HG03439 (cell line): ENCODE measurements at regions not wholly inside any gene's neighbourhood (a gene's known extent, or its start where the extent isn't known, plus 50 kb on each side); places are given as distances from the start of the nearest gene placed in this dataset.
"Not testable (repeated sequence)": the region's sequence is repeated elsewhere in the genome, so short reads cannot be mapped to it uniquely, and the experiment has no call there.

Source experiments
- ATAC-seq: cut with Tn5 transposase; IDR thresholded peaks from one replicate; pipeline ENCODE4 v1.9.1; 2021; ENCODE audit warnings: mild to moderate bottlenecking, moderate library complexity; ENCODE audit not compliant: unreplicated experiment

DNA sequence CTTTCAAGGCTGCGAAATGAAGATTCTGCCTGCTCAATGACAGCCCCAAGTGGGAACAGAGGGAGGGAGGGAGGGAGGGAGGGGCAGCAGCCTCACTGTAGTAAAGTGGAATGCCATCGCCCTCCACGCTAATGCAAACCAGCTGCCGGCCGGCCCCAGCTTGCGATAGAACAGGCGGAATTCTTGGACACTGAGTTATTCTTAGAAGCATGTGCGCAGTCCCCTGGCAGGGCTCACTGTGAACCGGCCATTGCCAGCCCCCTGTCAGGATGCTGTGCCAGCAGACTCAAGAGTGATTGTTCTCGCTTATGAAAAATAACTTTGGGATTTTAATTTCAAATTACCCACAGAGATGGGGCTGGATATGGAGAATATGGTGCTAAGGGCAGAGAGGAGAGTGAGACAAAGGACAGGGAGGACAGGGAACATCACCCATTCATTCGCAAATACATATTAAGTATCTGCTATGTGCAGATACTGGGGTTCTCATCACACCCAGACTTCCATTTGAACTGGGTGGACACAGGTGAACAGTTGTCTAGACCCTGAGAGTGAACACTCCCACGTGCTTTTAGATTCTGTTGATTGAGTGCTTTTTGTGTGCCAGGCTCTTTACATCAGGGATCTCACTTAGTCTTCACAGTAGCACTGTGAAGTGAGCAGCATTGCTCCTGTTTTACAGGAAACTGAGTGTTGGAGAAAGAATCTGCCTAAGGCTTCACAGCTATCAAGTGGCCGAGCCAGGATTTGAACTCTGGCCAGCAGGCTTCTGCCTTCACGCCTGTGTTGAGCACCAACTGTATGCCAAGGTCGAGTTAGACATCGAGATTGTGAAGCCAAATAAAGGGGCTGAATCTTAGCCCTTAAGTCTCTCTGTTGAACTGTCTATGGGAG, 192.9 kb downstream of the C12orf75 start:
- ATAC-seq, result no peak

GRCh38 chr12:105524961-105525360, 194.5 kb downstream of the C12orf75 start:
- ATAC-seq, result no peak

DNA sequence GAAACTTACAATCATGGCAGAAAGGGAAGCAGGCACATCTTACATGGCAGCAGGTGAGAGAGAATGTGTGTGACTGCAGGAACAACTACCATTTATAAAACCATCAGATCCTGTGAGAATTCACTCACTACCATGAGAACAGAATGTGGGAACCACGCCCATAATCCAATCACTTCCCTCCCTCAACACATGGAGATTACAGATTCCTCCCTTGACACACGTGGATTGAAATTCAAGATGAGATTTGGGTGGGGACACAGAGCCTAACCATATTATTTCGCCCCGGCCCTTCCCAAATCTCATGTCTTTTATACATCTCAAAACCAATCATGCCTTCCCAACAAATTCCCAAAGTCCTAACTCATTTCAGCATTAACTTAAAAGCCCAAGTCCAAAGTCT, 203.6 kb downstream of the C12orf75 start:
- no peak for ATAC-seq

- ATAC-seq, result not testable (repeated sequence)
Observed at GRCh38 chr12:105535033-105535432, 204.5 kb downstream of the C12orf75 start.

DNA sequence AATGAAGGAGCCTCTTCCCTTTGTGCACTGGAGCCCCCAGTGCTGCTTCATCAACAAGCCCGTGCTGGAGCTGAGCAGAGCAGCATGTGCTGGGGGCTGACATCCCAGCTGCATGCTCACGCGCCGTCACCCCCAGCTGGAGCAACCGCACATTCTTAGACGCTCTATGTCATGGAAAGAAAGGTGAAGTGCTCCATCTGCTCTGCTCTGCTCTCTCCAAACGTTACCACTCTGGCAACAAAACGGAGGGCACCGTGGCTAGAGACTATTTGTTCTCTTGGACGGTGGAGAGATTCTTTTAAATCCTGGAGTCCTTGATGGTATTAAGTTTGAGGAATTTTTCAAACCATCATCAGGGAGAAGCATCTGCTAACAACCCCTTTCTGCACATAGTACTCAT, 208.4 kb downstream of the C12orf75 start:
- ATAC-seq, result no peak

DNA sequence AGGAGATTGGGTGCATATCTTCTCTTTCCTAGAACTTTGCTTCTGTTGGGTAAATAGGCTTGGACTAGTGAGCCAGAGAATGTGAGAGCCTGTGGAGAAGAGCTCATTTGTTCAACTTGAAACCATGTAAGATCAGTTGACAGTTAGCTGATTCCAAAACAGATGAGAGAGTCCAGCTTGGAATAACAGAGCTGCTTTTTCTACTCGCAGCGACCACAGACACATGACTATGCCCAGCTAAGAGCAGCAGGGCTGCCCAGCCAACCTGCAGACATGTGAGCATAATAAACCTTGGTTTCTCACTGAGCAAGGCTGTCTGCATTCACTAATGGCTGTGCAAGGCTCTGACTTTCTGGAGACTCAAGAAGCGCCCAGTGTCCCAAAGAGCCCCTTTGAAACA, 209.2 kb downstream of the C12orf75 start:
- no peak for ATAC-seq

DNA sequence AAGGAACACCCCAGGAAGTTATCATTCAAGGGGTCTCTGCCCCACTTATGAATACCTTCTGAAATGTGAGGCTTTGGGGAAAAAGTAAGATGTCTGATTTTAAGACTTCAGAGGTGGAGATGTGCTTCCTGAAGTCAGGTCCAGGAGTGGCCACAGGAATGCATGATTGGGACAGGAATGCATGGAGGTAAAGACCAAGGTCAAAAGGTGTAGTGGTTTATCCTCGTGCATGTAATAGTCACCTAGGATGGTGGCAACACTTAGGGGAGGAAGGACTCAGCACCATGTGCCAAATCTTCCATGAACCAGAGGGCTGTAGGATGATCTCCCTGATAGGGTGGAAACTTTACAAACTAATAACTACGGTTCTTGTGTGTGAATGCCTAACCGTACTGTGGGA, 217.3 kb downstream of the C12orf75 start:
- ATAC-seq, result no peak

- no peak for ATAC-seq
Observed at GRCh38 chr12:105548626-105549025, 218.1 kb downstream of the C12orf75 start.

DNA sequence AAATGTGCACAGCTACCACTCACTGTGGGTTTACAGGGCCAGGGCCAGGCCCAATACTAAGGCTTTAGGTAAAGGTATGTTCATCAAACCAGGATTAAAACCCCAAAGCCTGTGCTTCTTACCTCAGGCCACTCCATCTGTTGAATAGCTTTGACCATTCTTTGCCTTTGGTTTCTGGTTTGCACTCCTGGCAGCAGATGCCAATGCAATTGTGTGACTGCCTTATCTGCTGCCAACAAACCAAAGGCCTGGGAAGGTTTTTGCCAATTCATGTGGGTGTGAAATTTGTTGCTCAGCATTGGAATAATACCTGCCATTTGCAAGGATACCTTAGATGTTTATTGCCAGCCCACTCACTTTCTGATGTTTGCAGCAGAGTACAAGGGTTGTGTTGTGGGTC, 221.6 kb downstream of the C12orf75 start:
- ATAC-seq, result no peak

- ATAC-seq, result no peak
Observed at GRCh38 chr12:105554223-105554678, 223.8 kb downstream of the C12orf75 start.

DNA sequence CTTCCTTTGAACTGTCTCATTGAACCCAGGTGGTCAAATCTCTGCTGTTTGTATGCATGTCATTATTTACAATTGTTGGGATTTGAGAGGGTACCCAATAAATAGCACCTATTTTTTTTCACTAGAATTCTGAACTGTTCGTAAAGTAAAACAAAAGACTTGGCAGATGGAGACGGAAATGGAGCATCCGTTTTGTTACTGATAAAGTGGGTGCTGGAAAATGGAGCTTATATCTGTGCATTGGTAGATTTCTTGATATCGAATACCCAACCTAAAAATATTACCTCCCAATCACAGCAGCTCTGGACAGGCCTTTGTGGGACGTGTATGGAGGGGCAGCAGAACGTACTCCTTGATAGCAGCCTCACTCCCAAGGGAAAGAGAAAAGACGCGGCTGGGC, 224.4 kb downstream of the C12orf75 start:
- no peak for ATAC-seq

DNA sequence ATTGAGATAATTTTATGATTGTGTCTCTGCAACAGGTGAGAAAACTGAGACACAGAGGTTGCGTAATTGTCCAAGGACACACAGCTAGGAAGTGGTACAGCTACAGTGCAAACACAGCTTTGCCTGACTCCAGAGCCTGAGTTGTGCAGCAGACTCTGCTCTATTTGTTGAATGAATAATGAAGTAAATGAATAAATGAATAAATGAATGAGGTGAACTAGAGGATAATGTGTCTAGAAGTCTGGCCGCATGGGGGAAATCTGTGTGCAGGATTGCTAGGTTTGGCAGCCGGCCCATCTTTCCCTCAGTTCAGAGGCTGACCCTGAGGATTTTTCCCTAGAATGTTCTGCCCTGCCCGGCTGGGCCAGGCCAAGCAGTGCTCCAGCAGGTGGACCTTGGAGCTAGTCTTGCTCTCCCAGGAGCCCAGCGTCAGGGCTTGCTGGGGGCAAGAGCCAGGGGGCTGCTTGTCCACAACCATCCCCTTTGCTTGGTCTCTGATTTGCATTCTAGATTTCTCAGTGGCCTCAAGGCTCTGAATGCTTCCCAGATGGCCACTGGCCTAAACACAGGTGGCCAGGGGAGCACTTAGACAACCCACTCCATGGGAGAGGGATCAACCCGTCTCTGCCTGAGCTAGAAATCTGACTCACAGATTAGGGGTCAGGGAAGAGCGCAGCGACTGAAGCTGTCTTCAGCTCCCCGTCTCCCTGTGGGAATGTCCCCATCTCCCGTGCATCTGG, 225.2 kb downstream of the C12orf75 start:
- no peak for ATAC-seq

DNA sequence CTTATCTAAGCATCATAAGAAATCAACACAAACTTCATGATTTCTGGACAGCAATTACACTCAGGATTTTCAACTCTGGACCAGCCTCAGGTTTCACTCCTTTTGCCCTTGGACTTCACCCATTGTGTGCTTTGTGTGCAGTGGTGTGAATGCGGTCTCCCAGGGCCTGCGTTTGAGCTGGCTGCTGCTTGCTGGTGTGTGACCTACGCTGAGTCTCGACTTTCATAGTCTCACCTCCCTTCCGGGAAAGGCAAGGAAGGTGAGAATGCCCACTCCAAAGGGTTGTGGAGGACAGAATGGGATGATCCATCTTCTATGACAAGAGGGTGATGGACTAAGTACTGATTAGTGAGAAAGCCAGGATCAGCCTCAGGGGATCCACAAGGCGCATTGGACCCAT, 228.8 kb downstream of the C12orf75 start:
- ATAC-seq, result no peak

GRCh38 chr12:105561546-105562198, 231.2 kb downstream of the C12orf75 start:
- ATAC-seq, result no peak

GRCh38 chr12:105562199-105562971, 231.9 kb downstream of the C12orf75 start:
- no peak for ATAC-seq

- no peak for ATAC-seq
Observed at GRCh38 chr12:105567061-105567460, 236.6 kb downstream of the C12orf75 start.

DNA sequence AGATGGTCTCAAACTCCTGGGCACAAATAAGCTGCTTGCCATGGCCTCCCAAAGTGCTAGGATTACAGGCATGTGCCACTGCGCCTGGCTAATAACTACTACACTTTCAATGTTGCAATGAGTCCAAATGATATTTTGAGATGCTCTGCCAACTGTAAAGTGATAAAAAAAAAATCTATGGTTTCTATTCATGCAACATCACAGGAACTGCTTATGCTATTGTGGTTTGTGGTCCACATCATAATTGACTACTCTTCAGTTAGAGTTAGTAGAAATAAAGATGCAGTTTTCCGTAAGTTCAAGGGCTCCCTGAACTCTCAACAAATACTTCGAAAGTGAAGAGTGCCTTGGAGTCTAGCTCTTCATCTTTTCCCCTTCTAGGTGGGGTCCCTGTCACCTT, 239.4 kb downstream of the C12orf75 start:
- no peak for ATAC-seq

DNA sequence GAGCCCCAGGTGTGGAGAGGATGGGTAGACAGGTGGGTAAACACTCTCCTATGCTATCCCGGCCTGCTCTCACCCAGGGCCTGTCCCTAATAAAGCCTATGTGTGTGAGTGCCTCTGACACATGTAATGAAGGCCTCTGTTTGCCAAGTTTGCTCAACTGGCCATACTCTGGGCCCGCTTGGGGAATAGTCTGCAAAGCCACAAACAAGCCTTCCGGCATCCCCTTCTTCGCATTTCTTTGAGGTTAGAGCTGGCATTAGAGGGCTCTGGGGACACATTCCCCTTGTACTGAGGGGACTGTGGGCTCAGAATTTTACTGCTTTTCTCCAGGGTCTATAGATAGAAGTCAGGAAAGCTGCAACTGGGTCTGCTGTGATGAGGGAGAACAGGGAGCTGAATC, 240.5 kb downstream of the C12orf75 start:
- ATAC-seq, result no peak

GRCh38 chr12:105573574-105573973, 243.1 kb downstream of the C12orf75 start:
- no peak for ATAC-seq

GRCh38 chr12:105574056-105574715, 243.7 kb downstream of the C12orf75 start:
- ATAC-seq, result no peak
